Trophoblast cell (in vitro differentiated cells and primary cell): ENCODE measurements at regions not wholly inside any gene's neighbourhood (a gene's known extent, or its start where the extent isn't known, plus 50 kb on each side); places are given as distances from the start of the nearest gene placed in this dataset.
"Not testable (repeated sequence)": the region's sequence is repeated elsewhere in the genome, so short reads cannot be mapped to it uniquely, and the experiment has no call there.

ENCODE experiments used
- DNase-seq, 2 donors: peaks; one replicate each; pipeline ENCODE4 v3.0.0-alpha.2; 2016
- H2AFZ ChIP-seq: 2 replicates; pipeline ENCODE4 v1.6.1; 2013; ENCODE audit warnings: low read length, moderate library complexity, mild to moderate bottlenecking; ENCODE audit not compliant: insufficient read depth, poor library complexity
- H2AK5ac ChIP-seq: 2 replicates; pipeline ENCODE4 v1.6.1; 2013; ENCODE audit warnings: mild to moderate bottlenecking, low read length
- H2BK120ac ChIP-seq: 2 replicates; pipeline ENCODE4 v1.6.1; 2013; ENCODE audit warnings: low read length, mild to moderate bottlenecking, moderate library complexity; ENCODE audit not compliant: insufficient read depth, poor library complexity
- H2BK12ac ChIP-seq: 2 replicates; pipeline ENCODE4 v1.6.1; 2013; ENCODE audit warnings: mild to moderate bottlenecking, low read length, moderate library complexity
- H2BK5ac ChIP-seq: 2 replicates; pipeline ENCODE4 v1.6.1; 2013; ENCODE audit warnings: low read length, low read depth, moderate library complexity, mild to moderate bottlenecking; ENCODE audit not compliant: poor library complexity
- H3K14ac ChIP-seq: 2 replicates; pipeline ENCODE4 v1.6.1; 2013; ENCODE audit warnings: mild to moderate bottlenecking, low read length
- H3K18ac ChIP-seq: 2 replicates; pipeline ENCODE4 v1.6.1; 2013; ENCODE audit warnings: mild to moderate bottlenecking, low read length
- H3K23ac ChIP-seq: 2 replicates; pipeline ENCODE4 v1.6.1; 2013; ENCODE audit warnings: low read length
- H3K27ac ChIP-seq: 2 replicates; pipeline ENCODE4 v1.5.1; 2013; ENCODE audit warnings: low read depth, mild to moderate bottlenecking, inconsistent platforms, low read length, moderate library complexity
- H3K27me3 ChIP-seq: 2 replicates; pipeline ENCODE4 v1.6.1; 2013; ENCODE audit warnings: inconsistent platforms, mild to moderate bottlenecking, low read length, moderate library complexity; ENCODE audit not compliant: insufficient read depth
- H3K36me3 ChIP-seq, 2 experiments: 1 replicate in 1 of 2; 2 replicates in 1 of 2; pipeline ENCODE4 v1.6.1; 2013; ENCODE audit warnings: low read length in 2 of 2, mild to moderate bottlenecking in 2 of 2, moderate library complexity in 1 of 2; ENCODE audit not compliant: insufficient read depth in 2 of 2, control insufficient read depth in 1 of 2
- H3K4ac ChIP-seq: 2 replicates; pipeline ENCODE4 v1.6.1; 2013; ENCODE audit warnings: low read depth, mild to moderate bottlenecking, low read length, moderate library complexity
- H3K4me1 ChIP-seq, 2 experiments: 1 replicate in 1 of 2; 2 replicates in 1 of 2; pipeline ENCODE4 v1.6.1; 2013; ENCODE audit warnings: low read length in 2 of 2, mild to moderate bottlenecking in 2 of 2, moderate library complexity in 1 of 2; ENCODE audit not compliant: insufficient read depth in 2 of 2, control insufficient read depth in 1 of 2
- H3K4me2 ChIP-seq: 2 replicates; pipeline ENCODE4 v1.6.1; 2013; ENCODE audit warnings: inconsistent platforms, mild to moderate bottlenecking, low read length, moderate library complexity
- H3K4me3 ChIP-seq: 2 replicates; pipeline ENCODE4 v1.5.1; 2013; ENCODE audit warnings: mild to moderate bottlenecking, low read depth, low read length, inconsistent platforms
- H3K79me1 ChIP-seq: one replicate; pipeline ENCODE4 v1.6.1; 2013; ENCODE audit warnings: low read length
- H3K79me2 ChIP-seq: 2 replicates; pipeline ENCODE4 v1.6.1; 2013; ENCODE audit warnings: low read length, mild to moderate bottlenecking; ENCODE audit not compliant: control insufficient read depth, insufficient read depth, poor library complexity
- H3K9ac ChIP-seq: 2 replicates; pipeline ENCODE4 v1.6.1; 2013; ENCODE audit warnings: mild to moderate bottlenecking, low read length
- H3K9me3 ChIP-seq: 2 replicates; pipeline ENCODE4 v1.6.1; 2013; ENCODE audit warnings: low read depth, mild to moderate bottlenecking, control low read depth, inconsistent platforms, low read length; ENCODE audit not compliant: insufficient read depth
- H4K12ac ChIP-seq: 2 replicates; pipeline ENCODE4 v1.6.1; 2013; ENCODE audit warnings: low read depth, mild to moderate bottlenecking, low read length, moderate library complexity
- H4K8ac ChIP-seq: 2 replicates; pipeline ENCODE4 v1.6.1; 2013; ENCODE audit warnings: low read depth, mild to moderate bottlenecking, low read length, moderate library complexity
- H4K91ac ChIP-seq: one replicate; pipeline ENCODE4 v1.6.1; 2013; ENCODE audit warnings: low read depth, mild to moderate bottlenecking, low read length, moderate library complexity
- WGBS: extraction: QIAGEN DNeasy Blood & Tissue Kit; methylation state at CpG from one replicate; pipeline ENCODE4 v1.1.7; 2013; ENCODE audit warnings: missing lambda C conversion rate; ENCODE audit not compliant: insufficient read length, insufficient coverage; ENCODE audit errors: extremely low coverage; 5-methylcytosine and 5-hydroxymethylcytosine counted together

- Histone ChIP-seq H3K23ac (no peak overlapping the region), H2BK5ac (no peak overlapping the region), H3K36me3 (no peaks in the 10 kb centered on the region), H4K91ac (no peak overlapping the region), H2BK12ac (no peak overlapping the region), H3K27me3 (no peaks in the 10 kb centered on the region), H3K4me2 (no peak overlapping the region), H4K8ac (no peak overlapping the region), H3K14ac (no peak overlapping the region), H3K27ac (no peak overlapping the region), H3K79me2 (no peaks in the 10 kb centered on the region), H2AK5ac (no peak overlapping the region), H3K79me1 (no peaks in the 10 kb centered on the region), H3K9me3 (no peaks in the 10 kb centered on the region), H2BK120ac (no peak overlapping the region), H3K18ac (no peak overlapping the region), H3K4ac (no peak overlapping the region), H3K4me3 (no peak overlapping the region), H3K4me1 (no peaks in the 10 kb centered on the region), H4K12ac (no peak overlapping the region), H2AFZ (no peak overlapping the region), H3K9ac (no peak overlapping the region)
- no CpG with 5 or more reads among the region's 5 CpGs for WGBS
- DNase-seq = no peak
These were observed 357.9 kb upstream of the NOX3 start for GRCh38 chr6:155813548-155813947.

- no peak overlapping the region for H2BK120ac ChIP-seq
- no peaks in the 10 kb centered on the region for H3K36me3 ChIP-seq
- H3K4ac ChIP-seq = no peak overlapping the region
- H3K27me3 ChIP-seq = no peaks in the 10 kb centered on the region
- H3K9ac ChIP-seq = no peak overlapping the region
- no peak overlapping the region for H2BK12ac ChIP-seq
- H4K12ac ChIP-seq = no peak overlapping the region
- H3K4me1 ChIP-seq = no peaks in the 10 kb centered on the region
- H4K91ac ChIP-seq = no peak overlapping the region
- H3K9me3 ChIP-seq = no peaks in the 10 kb centered on the region
- no peak overlapping the region for H3K27ac ChIP-seq
- no peak overlapping the region for H4K8ac ChIP-seq
- H3K79me2 ChIP-seq = no peaks in the 10 kb centered on the region
- H2AFZ ChIP-seq = no peak overlapping the region
- no peak overlapping the region for H2AK5ac ChIP-seq
- no peak overlapping the region for H3K4me2 ChIP-seq
- no peak overlapping the region for H3K18ac ChIP-seq
- 80% methylated on average over 1 of the region's 6 CpGs for WGBS
- DNase-seq = no peak
- no peak overlapping the region for H3K23ac ChIP-seq
- no peak overlapping the region for H3K14ac ChIP-seq
- no peak overlapping the region for H3K4me3 ChIP-seq
- H3K79me1 ChIP-seq = no peaks in the 10 kb centered on the region
- no peak overlapping the region for H2BK5ac ChIP-seq
These were observed 351.6 kb upstream of the NOX3 start for GRCh38 chr6:155807243-155807642.

- Histone ChIP-seq H4K8ac (no peak overlapping the region), H3K4ac (no peak overlapping the region), H3K18ac (no peak overlapping the region), H4K91ac (no peak overlapping the region), H3K4me2 (no peak overlapping the region), H3K4me3 (no peak overlapping the region), H2BK5ac (no peak overlapping the region), H2BK12ac (no peak overlapping the region), H3K14ac (no peak overlapping the region), H3K79me1 (no peaks in the 10 kb centered on the region), H4K12ac (no peak overlapping the region), H3K9ac (no peak overlapping the region), H2AK5ac (no peak overlapping the region), H3K4me1 (no peaks in the 10 kb centered on the region), H2BK120ac (no peak overlapping the region), H3K27ac (no peak overlapping the region), H3K36me3 (no peaks in the 10 kb centered on the region), H3K27me3 (no peaks in the 10 kb centered on the region), H3K9me3 (no peaks in the 10 kb centered on the region), H3K23ac (no peak overlapping the region), H3K79me2 (no peaks in the 10 kb centered on the region), H2AFZ (no peak overlapping the region)
- WGBS = no CpG with 5 or more reads among the region's 1 CpG
- no peak for DNase-seq
These were observed 345.4 kb upstream of the NOX3 start for GRCh38 chr6:155801046-155801445.

GRCh38 chr6:155798876-155799275 lies 343.2 kb upstream of the NOX3 start:
- H3K23ac ChIP-seq, H3K14ac ChIP-seq, H2AK5ac ChIP-seq, H3K4me3 ChIP-seq, H3K27me3 ChIP-seq, H4K8ac ChIP-seq, H3K9ac ChIP-seq, H3K79me2 ChIP-seq, H2BK120ac ChIP-seq, H4K12ac ChIP-seq, H2BK5ac ChIP-seq, H3K4me2 ChIP-seq, H3K9me3 ChIP-seq, H3K36me3 ChIP-seq, DNase-seq, H3K4me1 ChIP-seq, H4K91ac ChIP-seq, H3K18ac ChIP-seq, H3K27ac ChIP-seq, H2BK12ac ChIP-seq, H2AFZ ChIP-seq, H3K4ac ChIP-seq, H3K79me1 ChIP-seq: not testable (repeated sequence)
- WGBS = no CpG with 5 or more reads among the region's 3 CpGs
